HG03378 (cell line): ENCODE measurements at regions not wholly inside any gene's neighbourhood (a gene's known extent, or its start where the extent isn't known, plus 50 kb on each side); places are given as distances from the start of the nearest gene placed in this dataset.
"Not testable (repeated sequence)": the region's sequence is repeated elsewhere in the genome, so short reads cannot be mapped to it uniquely, and the experiment has no call there.

Source experiments
- ATAC-seq: cut with Tn5 transposase; IDR thresholded peaks from one replicate; pipeline ENCODE4 v1.9.1; 2021; ENCODE audit warnings: mild to moderate bottlenecking, moderate library complexity; ENCODE audit not compliant: unreplicated experiment

- ATAC-seq: not testable (repeated sequence)
These were observed 107.4 kb upstream of the SULF2 start for GRCh38 chr20:47892681-47893080.

GRCh38 chr20:47890708-47891107, 105.4 kb upstream of the SULF2 start:
- ATAC-seq: not testable (repeated sequence)

GRCh38 chr20:47889751-47890150, 104.5 kb upstream of the SULF2 start:
- ATAC-seq: not testable (repeated sequence)

DNA sequence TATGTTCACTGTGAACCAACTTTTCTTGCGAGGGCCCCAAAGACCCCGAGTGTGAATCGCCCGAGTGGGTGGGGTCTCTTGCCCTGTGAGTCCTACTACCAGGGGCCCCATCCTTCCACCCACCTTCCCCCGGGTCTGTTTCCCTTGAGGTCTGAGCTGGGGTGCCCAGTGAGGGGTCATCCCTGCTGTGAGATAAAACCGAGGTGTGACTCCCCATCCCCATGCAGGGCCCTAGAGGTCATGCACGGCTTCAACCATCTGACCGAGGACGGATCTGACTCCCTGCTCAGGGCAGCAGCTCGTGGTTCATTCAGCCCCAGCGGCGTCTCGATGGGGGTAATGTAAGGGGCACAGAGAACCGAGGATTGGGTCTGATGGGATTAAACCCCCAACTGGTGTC, 103.1 kb upstream of the SULF2 start:
- ATAC-seq: no peak

DNA sequence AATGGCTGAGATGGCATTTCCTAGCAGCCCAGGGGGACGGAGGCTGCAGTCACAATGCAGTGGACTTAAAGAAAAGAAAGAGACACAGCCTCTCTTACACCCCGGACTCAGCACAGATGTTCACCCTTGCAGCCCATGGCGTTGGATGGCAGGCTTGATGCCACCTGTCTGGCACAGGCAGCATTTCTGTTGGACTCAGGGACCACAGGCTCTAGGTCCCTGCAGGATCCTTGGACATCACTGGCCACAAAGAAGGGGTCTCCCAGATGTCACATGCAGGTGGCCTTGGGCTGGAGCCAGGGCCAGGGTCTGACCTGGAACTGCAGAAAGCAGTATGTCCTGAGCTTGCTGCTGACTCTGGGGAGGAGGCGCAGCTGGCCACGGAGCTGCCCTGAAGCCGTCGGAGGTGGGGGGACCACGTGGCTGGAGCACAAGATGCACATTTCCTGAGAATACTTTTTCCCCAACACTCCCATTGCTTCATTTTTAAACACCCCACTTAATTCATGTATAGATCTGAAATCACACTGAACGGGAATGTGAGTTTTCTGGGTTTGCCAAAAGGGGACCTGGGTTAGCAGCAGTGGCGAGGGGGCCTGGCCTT, 102.3 kb upstream of the SULF2 start:
- ATAC-seq: no peak

- no peak for ATAC-seq
These were observed 101.8 kb upstream of the SULF2 start for GRCh38 chr20:47887064-47887463.

GRCh38 chr20:47886454-47887041, 101.3 kb upstream of the SULF2 start:
- no peak for ATAC-seq

DNA sequence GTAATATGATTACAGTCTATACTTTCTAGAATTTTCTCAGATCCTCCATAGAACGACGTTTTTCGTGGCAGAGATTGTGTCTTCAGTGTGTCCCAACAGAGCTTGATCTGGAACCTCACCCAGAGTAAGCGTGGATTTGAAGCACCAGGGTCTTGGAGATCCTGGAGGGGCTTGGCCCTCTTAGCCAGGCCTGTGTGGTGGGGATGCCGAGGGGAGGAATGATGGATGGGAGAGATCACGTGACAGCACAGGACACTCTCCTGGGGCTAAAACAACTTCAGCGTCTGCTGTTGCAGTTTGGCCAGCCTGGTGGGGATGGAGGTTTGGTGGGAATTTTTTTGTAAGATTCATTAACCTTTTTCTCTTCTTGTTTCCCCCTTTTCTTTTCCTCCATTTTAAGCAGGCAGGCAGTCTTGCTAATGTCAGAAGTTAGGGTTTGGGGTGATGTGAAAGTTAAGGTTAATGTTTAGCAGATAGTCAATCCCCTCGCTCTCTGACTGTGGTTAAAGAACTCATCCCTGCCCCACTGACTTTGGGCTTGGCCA, 100.7 kb upstream of the SULF2 start:
- no peak for ATAC-seq

DNA sequence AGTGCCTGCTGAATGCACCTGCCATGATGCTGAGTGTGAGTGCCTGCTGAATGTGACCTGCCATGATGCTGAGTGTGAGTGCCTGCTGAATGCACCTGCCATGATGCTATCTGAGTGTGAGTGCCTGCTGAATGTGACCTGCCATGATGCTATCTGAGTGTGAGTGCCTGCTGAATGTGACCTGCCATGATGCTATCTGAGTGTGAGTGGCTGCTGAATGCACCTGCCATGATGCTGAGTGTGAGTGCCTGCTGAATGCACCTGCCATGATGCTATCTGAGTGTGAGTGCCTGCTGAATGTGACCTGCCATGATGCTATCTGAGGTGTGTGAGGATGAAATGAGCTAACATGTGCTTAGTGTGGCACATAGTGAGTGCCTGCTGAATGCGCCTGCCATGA, 98.7 kb upstream of the SULF2 start:
- not testable (repeated sequence) for ATAC-seq

- no peak for ATAC-seq
These were observed 97.9 kb upstream of the SULF2 start for GRCh38 chr20:47883186-47883585.

DNA sequence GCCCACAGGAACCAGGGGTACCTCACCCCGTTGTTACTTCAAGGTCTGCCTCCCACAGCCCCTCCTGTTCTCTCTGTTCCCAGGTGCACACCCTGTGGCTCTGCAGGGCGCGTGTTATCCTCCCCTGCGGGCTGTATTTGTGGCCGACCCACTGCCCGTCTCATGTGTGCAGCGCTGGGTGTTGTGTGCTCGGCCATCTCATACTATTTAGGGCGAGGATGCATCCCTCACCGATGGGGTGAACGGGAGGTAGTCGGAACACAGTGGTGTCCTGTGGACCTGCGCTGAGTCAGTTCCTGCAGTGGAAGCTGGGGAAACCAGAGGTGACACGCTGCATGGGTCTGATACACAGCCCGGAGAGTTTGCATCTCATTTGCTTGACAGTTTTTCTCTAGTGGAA, 94.5 kb upstream of the SULF2 start:
- ATAC-seq: no peak

DNA sequence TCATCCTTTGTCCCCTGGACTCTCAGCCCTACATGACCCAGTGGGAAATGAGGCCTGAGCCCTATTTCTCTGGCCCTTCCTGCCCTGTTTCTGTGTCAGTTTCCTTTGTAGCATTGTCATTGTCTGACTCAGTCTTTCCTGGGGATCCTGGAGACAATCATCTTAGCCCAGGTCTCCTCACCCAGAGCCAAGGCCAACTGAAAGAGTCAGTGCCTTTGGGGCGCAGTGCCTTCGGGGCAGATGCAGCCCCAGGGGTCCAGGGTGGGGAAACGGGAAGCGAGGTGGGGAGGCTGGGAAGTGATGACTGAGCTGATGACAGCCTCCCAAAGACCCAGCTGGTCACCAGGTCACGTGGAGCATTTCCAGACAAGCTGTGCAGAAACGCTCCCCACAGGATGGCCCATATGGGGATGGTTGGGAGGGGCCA, 93.3 kb upstream of the SULF2 start:
- ATAC-seq: no peak

DNA sequence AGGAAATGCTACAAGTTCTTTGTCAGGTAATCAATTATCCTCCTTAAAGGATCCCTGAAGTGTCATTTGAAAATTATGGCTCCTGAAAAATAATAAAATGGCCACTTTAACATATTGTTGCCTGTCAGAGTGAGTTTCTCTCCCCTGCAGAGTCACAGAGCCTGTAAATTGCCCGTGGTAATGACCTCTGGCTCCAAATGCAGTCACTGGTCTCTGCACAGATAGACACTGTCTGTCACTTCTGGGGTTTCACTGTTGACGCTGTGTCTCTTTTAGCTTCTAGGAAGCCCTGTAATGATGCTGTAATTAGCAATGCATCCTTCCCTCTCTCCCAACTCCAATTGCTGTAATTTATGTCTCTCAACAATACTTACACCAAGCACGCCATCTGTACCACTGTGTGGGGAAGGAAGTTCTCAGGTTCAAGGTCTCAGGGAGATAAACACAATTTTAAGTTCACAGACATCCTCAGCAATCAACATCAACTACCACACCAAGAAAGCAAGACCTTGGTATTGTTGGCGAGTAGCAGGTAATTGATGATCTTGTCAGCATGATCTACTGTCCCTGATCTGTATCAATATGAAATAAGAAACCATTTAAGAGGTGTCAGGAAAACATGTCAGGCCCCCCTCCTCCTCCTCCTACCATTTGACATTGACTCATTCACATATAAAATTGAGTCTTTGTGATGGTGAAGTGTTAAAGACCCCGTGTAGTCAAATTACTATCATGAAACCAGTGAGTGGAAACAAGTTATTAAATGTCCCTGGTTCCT, 91.2 kb upstream of the SULF2 start:
- ATAC-seq: no peak

- no peak for ATAC-seq
These were observed 90.2 kb upstream of the SULF2 start for GRCh38 chr20:47875297-47876025.

- ATAC-seq: no peak
These were observed 87.1 kb upstream of the SULF2 start for GRCh38 chr20:47872341-47872740.

DNA sequence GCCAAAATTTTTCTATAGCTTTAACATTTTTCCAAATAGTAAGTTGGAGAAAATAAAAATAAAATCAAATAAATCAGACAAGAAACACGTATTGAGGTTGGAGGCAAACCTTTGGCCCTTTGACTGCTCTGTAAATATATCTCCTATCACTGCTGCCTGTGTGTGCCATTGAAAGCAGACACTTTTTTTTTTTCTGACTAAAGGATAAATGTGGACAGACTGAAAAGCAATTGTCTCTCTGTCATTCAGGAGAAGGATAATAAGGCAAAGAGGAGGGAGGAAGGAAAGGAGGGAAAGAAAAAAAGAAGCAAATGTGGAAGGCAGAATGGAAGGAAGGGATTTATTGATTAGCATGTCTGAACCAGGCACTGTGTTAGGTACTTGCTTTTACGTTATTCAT, 85.2 kb upstream of the SULF2 start:
- no peak for ATAC-seq

- ATAC-seq: no peak
These were observed 83.5 kb upstream of the SULF2 start for GRCh38 chr20:47868744-47869143.

- ATAC-seq: no peak
These were observed 83.0 kb upstream of the SULF2 start for GRCh38 chr20:47868236-47868635.

- no peak for ATAC-seq
These were observed 82.5 kb upstream of the SULF2 start for GRCh38 chr20:47867831-47868230.

- no peak for ATAC-seq
These were observed 81.2 kb upstream of the SULF2 start for GRCh38 chr20:47866480-47866879.

DNA sequence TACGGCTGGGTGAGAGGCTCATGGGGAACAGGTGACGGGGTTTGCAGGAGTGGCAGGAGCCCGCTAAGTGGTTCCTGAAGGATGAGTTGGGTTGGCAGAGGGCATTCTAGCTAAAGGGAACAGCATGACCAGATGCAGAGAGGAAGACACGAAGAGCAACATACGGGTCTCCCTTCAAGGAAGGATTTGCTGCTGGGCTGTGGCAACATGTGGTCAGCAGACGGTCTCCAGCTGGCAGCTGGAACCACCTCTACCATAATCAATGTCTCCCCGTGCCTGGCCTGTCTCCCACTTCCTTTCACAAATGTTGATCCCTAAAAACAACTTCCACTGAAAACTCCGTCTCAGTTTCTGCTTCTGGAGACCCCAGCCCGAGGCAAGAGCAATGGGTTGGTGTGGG, 80.6 kb upstream of the SULF2 start:
- ATAC-seq: no peak
